HG02588 (cell line): ENCODE measurements at regions not wholly inside any gene's neighbourhood (a gene's known extent, or its start where the extent isn't known, plus 50 kb on each side); places are given as distances from the start of the nearest gene placed in this dataset.
A peak's percentile ranks its signal among the peaks of the same experiment; 100 is the strongest.

Experiments used
- ATAC-seq: cut with Tn5 transposase; IDR thresholded peaks from one replicate; pipeline ENCODE4 v1.9.1; 2021; ENCODE audit warnings: mild to moderate bottlenecking, moderate library complexity; ENCODE audit not compliant: unreplicated experiment

GRCh38 chr11:121801394-121801748 lies 314.6 kb downstream of the BLID start:
- ATAC-seq: no peak

- ATAC-seq: no peak
These were observed 315.2 kb downstream of the BLID start for GRCh38 chr11:121800731-121801393.

GRCh38 chr11:121800240-121800639 lies 315.8 kb downstream of the BLID start:
- no peak for ATAC-seq

- no peak for ATAC-seq
These were observed 318.5 kb downstream of the BLID start for GRCh38 chr11:121797496-121797895.

GRCh38 chr11:121795174-121795573 lies 320.8 kb downstream of the BLID start:
- ATAC-seq: no peak

GRCh38 chr11:121794671-121795141 lies 321.3 kb downstream of the BLID start:
- ATAC-seq: no peak

GRCh38 chr11:121793916-121794315 lies 322.1 kb downstream of the BLID start:
- no peak for ATAC-seq

- no peak for ATAC-seq
These were observed 322.7 kb downstream of the BLID start for GRCh38 chr11:121793291-121793690.

GRCh38 chr11:121792185-121792584 lies 323.8 kb downstream of the BLID start:
- ATAC-seq: no peak

- no peak for ATAC-seq
These were observed 325.6 kb downstream of the BLID start for GRCh38 chr11:121790430-121790829.

- no peak for ATAC-seq
These were observed 328.2 kb upstream of the SORL1-AS1 start for GRCh38 chr11:121780971-121781370.

- no peak for ATAC-seq
These were observed 324.3 kb upstream of the SORL1-AS1 start for GRCh38 chr11:121777056-121777455.

- no peak for ATAC-seq
These were observed 322.5 kb upstream of the SORL1-AS1 start for GRCh38 chr11:121775276-121775675.

- ATAC-seq: no peak
These were observed 320.3 kb upstream of the SORL1-AS1 start for GRCh38 chr11:121773076-121773475.

GRCh38 chr11:121770939-121771595 lies 318.3 kb upstream of the SORL1-AS1 start:
- ATAC-seq: no peak

GRCh38 chr11:121769191-121769590 lies 316.4 kb upstream of the SORL1-AS1 start:
- no peak for ATAC-seq

GRCh38 chr11:121767433-121767832 lies 314.7 kb upstream of the SORL1-AS1 start:
- peak; percentile 65 for ATAC-seq

- ATAC-seq: peak; percentile 13
These were observed 314.2 kb upstream of the SORL1-AS1 start for GRCh38 chr11:121766991-121767390.

GRCh38 chr11:121766166-121766565 lies 313.4 kb upstream of the SORL1-AS1 start:
- ATAC-seq: no peak

- ATAC-seq: peak; percentile 73
These were observed 310.8 kb upstream of the SORL1-AS1 start for GRCh38 chr11:121763526-121763925.

- no peak for ATAC-seq
These were observed 310.1 kb upstream of the SORL1-AS1 start for GRCh38 chr11:121762820-121763219.

GRCh38 chr11:121761186-121761585 lies 308.4 kb upstream of the SORL1-AS1 start:
- no peak for ATAC-seq
